ENCODE measurements at regions not wholly inside any gene's neighbourhood (a gene's known extent, or its start where the extent isn't known, plus 50 kb on each side); places are given as distances from the start of the nearest gene placed in this dataset.

- peak; percentile 48; the same call in 2 of the 3 replicates for ATAC-seq
- peak overlapping the region; percentile 39 for H2AFZ ChIP-seq
Measured at GRCh38 chr7:37577412-37577811, 106.2 kb upstream of the GPR141 start.

More at GRCh38 chr7:37577412-37577811, 106.2 kb upstream of the GPR141 start:
- Histone ChIP-seq H4K20me1 (replicated peaks; ENCODE audit: insufficient read depth) (no peaks in the 10 kb centered on the region), H3K4me3 (no peak overlapping the region), H3K36me3 (ENCODE audit: insufficient read depth) (no peaks in the 10 kb centered on the region), H3K9me2 (ENCODE audit: insufficient read depth) (no peaks in the 10 kb centered on the region), H3K4me1 (ENCODE audit: insufficient read depth) (peaks cover 10% of the 10 kb centered on the region), H3K4me2 (no peak overlapping the region), H3K27ac (ENCODE audit: low read depth) (no peak overlapping the region), H3K27me3 (ENCODE audit: insufficient read depth) (no peaks in the 10 kb centered on the region), H3F3A (replicated peaks; ENCODE audit: low read depth) (no peaks in the 10 kb centered on the region), H3K79me2 (replicated peaks; ENCODE audit: insufficient read depth) (no peaks in the 10 kb centered on the region)
- H3K36me3 Mint-ChIP-seq (ENCODE audit: low read depth): no peaks in the 10 kb centered on the region
- H3K9me3 Mint-ChIP-seq: no peaks in the 10 kb centered on the region
- H3K27me3 Mint-ChIP-seq (ENCODE audit: insufficient read depth, low read depth, poor library complexity): no peaks in the 10 kb centered on the region
- no peak for TF ChIP-seq STAT1 (IDR thresholded peaks at IDR 0.05; ENCODE audit: unreplicated experiment)
- no peak for TF ChIP-seq ZNF114 (CRISPR knock-in tag; IDR thresholded peaks at IDR 0.05)
- TF ChIP-seq ZNF462 (CRISPR knock-in tag; IDR thresholded peaks at IDR 0.05): 0 out of 2 replicates have a peak, but pooled peaks have one; percentile 13
- H3K27ac Mint-ChIP-seq: peak overlapping the region; percentile 14; the same call in 1 of the 2 replicates
- DNase-seq (ENCODE audit: low spot score): no peak
- H3K4me3 Mint-ChIP-seq: no peak overlapping the region
- H3K4me1 Mint-ChIP-seq: peaks cover 11% of the 10 kb centered on the region; the same call in 2 of the 3 replicates
